ENCODE measurements at regions not wholly inside any gene's neighbourhood (a gene's known extent, or its start where the extent isn't known, plus 50 kb on each side); places are given as distances from the start of the nearest gene placed in this dataset.

DNA sequence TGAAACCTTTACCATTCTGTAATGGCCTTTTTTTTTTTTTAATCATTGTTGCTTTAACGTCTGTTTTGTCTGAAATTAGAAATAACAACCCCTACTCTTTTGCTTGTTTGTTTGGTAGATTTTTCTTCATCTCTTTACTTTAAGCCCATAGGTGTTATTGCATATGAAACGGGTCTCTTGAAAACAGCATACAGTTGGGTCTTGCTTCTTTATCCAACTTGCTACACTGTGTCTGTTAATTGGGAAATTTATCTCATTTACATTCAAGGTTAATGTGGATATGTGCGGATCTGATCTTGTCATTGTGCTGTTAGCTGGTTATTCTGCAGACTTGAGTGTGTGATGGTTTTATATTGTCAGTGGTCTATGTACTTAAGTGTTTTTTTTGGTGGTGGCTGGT, 78.9 kb upstream of the COP1 start:
- DNase-seq (ENCODE audit: extremely low read depth in 1 of 4, low spot score in 3 of 4) = no peak
- WGBS (ENCODE audit: insufficient coverage, low coverage, missing lambda C conversion rate) = 2% methylated on average over 3 of the region's 3 CpGs
- Histone ChIP-seq H3K27me3 (ENCODE audit: control insufficient read depth in 2 of 2, insufficient read depth in 2 of 2, low read length in 2 of 2) (no peaks in the 10 kb centered on the region), H3K4me3 (no peak overlapping the region), H3K4me2 (ENCODE audit: insufficient read depth, low read length) (no peak overlapping the region), H2AFZ (ENCODE audit: low read depth, low read length) (no peak overlapping the region), H3K9me3 (replicated peaks; ENCODE audit: control insufficient read depth, insufficient read depth, low read depth, low read length) (no peaks in the 10 kb centered on the region), H3K9ac (ENCODE audit: insufficient read depth in 1 of 2, low read depth in 2 of 2, low read length in 2 of 2) (no peak overlapping the region), H3K4me1 (replicated peaks in 1 of 2; ENCODE audit: control insufficient read depth in 2 of 2, insufficient read depth in 2 of 2, low read length in 2 of 2) (no peaks in the 10 kb centered on the region), H4K20me1 (replicated peaks; ENCODE audit: control insufficient read depth, insufficient read depth, low read length) (no peaks in the 10 kb centered on the region), H3K36me3 (ENCODE audit: control insufficient read depth, insufficient read depth, low read length) (no peaks in the 10 kb centered on the region), H3K79me2 (ENCODE audit: control insufficient read depth, insufficient read depth, low read length) (no peaks in the 10 kb centered on the region), H3K27ac (ENCODE audit: extremely low read depth, low read depth, low read length) (no peak overlapping the region), H3K9me1 (ENCODE audit: control insufficient read depth, insufficient read depth, low read length) (no peaks in the 10 kb centered on the region)
- CTCF ChIA-PET (ENCODE audit: low intra/inter-chr PET ratio) = no interaction called here
- TF ChIP-seq ETV6 (IDR thresholded peaks at IDR 0.05; ENCODE audit: borderline replicate concordance in 1 of 2, low read depth in 2 of 2, low read length in 1 of 2) = no peak
- TF ChIP-seq ETV6 (CRISPR knock-in tag; IDR thresholded peaks at IDR 0.05; ENCODE audit: borderline replicate concordance) = no peak
- no peak for TF ChIP-seq NEUROD1 (IDR thresholded peaks at IDR 0.05; ENCODE audit: borderline replicate concordance, low read depth, low read length, partially characterized antibody)
- TF ChIP-seq PTTG1 (tag; IDR thresholded peaks at IDR 0.05; ENCODE audit: low read depth) = no peak
- TF ChIP-seq FOXJ3 (CRISPR knock-in tag; IDR thresholded peaks at IDR 0.05) = no peak
- TF ChIP-seq KDM2B (CRISPR knock-in tag; IDR thresholded peaks at IDR 0.05) = no peak
- TF ChIP-seq TRIM25 (IDR thresholded peaks at IDR 0.05; ENCODE audit: borderline replicate concordance) = no peak
- TF ChIP-seq, protein P1, sequence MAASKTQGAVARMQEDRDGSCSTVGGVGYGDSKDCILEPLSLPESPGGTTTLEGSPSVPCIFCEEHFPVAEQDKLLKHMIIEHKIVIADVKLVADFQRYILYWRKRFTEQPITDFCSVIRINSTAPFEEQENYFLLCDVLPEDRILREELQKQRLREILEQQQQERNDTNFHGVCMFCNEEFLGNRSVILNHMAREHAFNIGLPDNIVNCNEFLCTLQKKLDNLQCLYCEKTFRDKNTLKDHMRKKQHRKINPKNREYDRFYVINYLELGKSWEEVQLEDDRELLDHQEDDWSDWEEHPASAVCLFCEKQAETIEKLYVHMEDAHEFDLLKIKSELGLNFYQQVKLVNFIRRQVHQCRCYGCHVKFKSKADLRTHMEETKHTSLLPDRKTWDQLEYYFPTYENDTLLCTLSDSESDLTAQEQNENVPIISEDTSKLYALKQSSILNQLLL (CRISPR knock-in tag; IDR thresholded peaks at IDR 0.05; ENCODE audit: borderline replicate concordance) = no peak
- TF ChIP-seq U2AF1 (optimal IDR thresholded peaks at IDR 0.05; ENCODE audit: low read depth, low read length) = no peak
- no peak for TF ChIP-seq NFXL1 (CRISPR knock-in tag; IDR thresholded peaks at IDR 0.05)
- no peak for TF ChIP-seq MCM5 (IDR thresholded peaks at IDR 0.05; ENCODE audit: low read depth)
- TF ChIP-seq FOXP1 (CRISPR knock-in tag; IDR thresholded peaks at IDR 0.05) = no peak
- no peak for TF ChIP-seq E2F5 (CRISPR knock-in tag; IDR thresholded peaks at IDR 0.05)
- TF ChIP-seq, protein P2, sequence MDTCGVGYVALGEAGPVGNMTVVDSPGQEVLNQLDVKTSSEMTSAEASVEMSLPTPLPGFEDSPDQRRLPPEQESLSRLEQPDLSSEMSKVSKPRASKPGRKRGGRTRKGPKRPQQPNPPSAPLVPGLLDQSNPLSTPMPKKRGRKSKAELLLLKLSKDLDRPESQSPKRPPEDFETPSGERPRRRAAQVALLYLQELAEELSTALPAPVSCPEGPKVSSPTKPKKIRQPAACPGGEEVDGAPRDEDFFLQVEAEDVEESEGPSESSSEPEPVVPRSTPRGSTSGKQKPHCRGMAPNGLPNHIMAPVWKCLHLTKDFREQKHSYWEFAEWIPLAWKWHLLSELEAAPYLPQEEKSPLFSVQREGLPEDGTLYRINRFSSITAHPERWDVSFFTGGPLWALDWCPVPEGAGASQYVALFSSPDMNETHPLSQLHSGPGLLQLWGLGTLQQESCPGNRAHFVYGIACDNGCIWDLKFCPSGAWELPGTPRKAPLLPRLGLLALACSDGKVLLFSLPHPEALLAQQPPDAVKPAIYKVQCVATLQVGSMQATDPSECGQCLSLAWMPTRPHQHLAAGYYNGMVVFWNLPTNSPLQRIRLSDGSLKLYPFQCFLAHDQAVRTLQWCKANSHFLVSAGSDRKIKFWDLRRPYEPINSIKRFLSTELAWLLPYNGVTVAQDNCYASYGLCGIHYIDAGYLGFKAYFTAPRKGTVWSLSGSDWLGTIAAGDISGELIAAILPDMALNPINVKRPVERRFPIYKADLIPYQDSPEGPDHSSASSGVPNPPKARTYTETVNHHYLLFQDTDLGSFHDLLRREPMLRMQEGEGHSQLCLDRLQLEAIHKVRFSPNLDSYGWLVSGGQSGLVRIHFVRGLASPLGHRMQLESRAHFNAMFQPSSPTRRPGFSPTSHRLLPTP (IDR thresholded peaks at IDR 0.05; ENCODE audit: borderline replicate concordance, extremely low read depth, insufficient read length) = no peak
- no peak for TF ChIP-seq ZNF282 (CRISPR knock-in tag; IDR thresholded peaks at IDR 0.05)
- no peak for TF ChIP-seq CXXC5 (CRISPR knock-in tag; IDR thresholded peaks at IDR 0.05)
- in situ Hi-C loops (cut with MboI) = no loop called here
- intact Hi-C loops (cut with micrococcal nuclease) = no loop called here
- no peak for ATAC-seq
- POLR2A ChIA-PET = no interaction called here
- no TSS peak for BruUV-seq (replicated peaks)
- no peak for FAIRE-seq
